Neutrophil (primary cell): ENCODE measurements at regions not wholly inside any gene's neighbourhood (a gene's known extent, or its start where the extent isn't known, plus 50 kb on each side); places are given as distances from the start of the nearest gene placed in this dataset.

Experiments
- H3K27ac ChIP-seq: fragments of 200-600 bp; sonication (generic); 2 replicates; pipeline ENCODE4 v1.5.1; 2016; ENCODE audit warnings: mild to moderate bottlenecking, moderate library complexity
- H3K27me3 ChIP-seq: fragments of 200-600 bp; sonication (generic); 2 replicates; pipeline ENCODE4 v1.6.0; 2016; ENCODE audit warnings: mild to moderate bottlenecking
- H3K36me3 ChIP-seq: fragments of 200-600 bp; sonication (generic); 2 replicates; pipeline ENCODE4 v1.5.1; 2017
- H3K4me1 ChIP-seq, 2 experiments: fragments of 200-600 bp in 1 of 2; sonication (generic) in 1 of 2; 1 replicate in 1 of 2; 2 replicates in 1 of 2; pipeline versions ENCODE4 v1.5.1 to v1.6.1; 2013 to 2016; ENCODE audit warnings: low read depth in 1 of 2, low read length in 1 of 2, mild to moderate bottlenecking in 1 of 2, moderate library complexity in 1 of 2; ENCODE audit not compliant: control insufficient read depth in 1 of 2, insufficient read depth in 1 of 2
- H3K4me3 ChIP-seq, 2 experiments: fragments of 200-600 bp in 1 of 2; sonication (generic) in 1 of 2; 1 replicate in 1 of 2; 2 replicates in 1 of 2; pipeline ENCODE4 v1.5.1; 2013 to 2016; ENCODE audit warnings: low read depth in 1 of 2, low read length in 1 of 2, mild to moderate bottlenecking in 1 of 2, moderate library complexity in 1 of 2
- H3K9me3 ChIP-seq: fragments of 200-600 bp; sonication (generic); 2 replicates; pipeline ENCODE4 v1.5.1; 2016
- CTCF ChIP-seq: fragments of 200-600 bp; sonication (generic); IDR thresholded peaks from 2 replicates; pipeline ENCODE4 v1.5.1; 2016; ENCODE audit warnings: antibody characterized with exemption

- H3K27ac ChIP-seq: no peak overlapping the region
- TF ChIP-seq CTCF: no peak
- H3K4me3 ChIP-seq: no peak overlapping the region
- no peaks in the 10 kb centered on the region for H3K36me3 ChIP-seq
- H3K27me3 ChIP-seq: no peaks in the 10 kb centered on the region
- H3K9me3 ChIP-seq: no peaks in the 10 kb centered on the region
- no peaks in the 10 kb centered on the region for H3K4me1 ChIP-seq
Measured at GRCh38 chr3:72017935-72018334, 233.0 kb upstream of the PROK2 start.

- TF ChIP-seq CTCF: no peak
- Histone ChIP-seq H3K4me1 (no peaks in the 10 kb centered on the region), H3K9me3 (no peaks in the 10 kb centered on the region), H3K27me3 (no peaks in the 10 kb centered on the region), H3K27ac (no peak overlapping the region), H3K4me3 (no peak overlapping the region), H3K36me3 (no peaks in the 10 kb centered on the region)
Measured at GRCh38 chr3:72017311-72017710, 232.4 kb upstream of the PROK2 start.

DNA sequence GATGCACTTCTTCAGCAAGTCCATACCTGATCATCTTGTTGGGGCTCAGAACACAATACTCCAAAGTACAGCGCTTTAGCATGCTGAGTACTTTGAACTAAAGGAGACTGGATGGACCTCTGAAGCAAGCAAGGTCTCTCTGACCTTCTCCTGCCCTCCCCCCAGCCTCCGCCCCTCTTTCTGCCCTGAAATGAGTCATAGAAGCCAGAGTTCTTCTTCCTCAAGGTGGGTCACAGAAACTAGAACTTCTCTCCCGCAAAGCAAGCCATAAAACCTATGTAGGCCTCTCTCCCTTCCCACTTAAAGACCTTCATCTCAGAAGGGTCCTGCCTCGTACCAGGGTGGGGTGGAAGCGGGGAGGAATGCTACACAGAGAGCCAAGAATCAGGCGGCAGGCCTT, 230.5 kb upstream of the PROK2 start:
- Histone ChIP-seq H3K27me3 (no peaks in the 10 kb centered on the region), H3K27ac (no peak overlapping the region), H3K9me3 (no peaks in the 10 kb centered on the region), H3K4me1 (no peaks in the 10 kb centered on the region), H3K36me3 (no peaks in the 10 kb centered on the region), H3K4me3 (no peak overlapping the region)
- no peak for TF ChIP-seq CTCF

DNA sequence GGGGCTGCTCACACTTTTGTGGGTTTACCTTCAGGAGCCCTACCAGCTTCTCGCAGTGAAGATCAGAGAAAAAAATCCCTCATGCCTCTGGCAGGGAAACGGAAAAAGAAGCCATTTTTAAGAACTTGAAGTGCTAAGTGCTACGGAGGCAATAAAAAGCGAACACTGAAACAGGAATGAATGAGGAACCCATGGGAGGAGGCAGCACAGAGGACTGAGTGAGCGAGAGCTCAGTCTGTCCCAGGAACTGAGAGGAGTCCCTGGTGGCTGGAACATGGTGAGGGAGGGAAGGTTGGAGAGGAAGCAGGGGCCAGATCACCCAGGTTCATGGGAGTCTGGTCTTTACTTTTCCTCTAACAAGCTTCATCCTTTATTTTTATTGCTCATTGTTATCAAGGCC, 228.1 kb upstream of the PROK2 start:
- Histone ChIP-seq H3K4me3 (no peak overlapping the region), H3K36me3 (no peaks in the 10 kb centered on the region), H3K27me3 (no peaks in the 10 kb centered on the region), H3K4me1 (peaks cover 13 to 14% of the 10 kb centered on the region in 2 experiments), H3K27ac (no peak overlapping the region), H3K9me3 (no peaks in the 10 kb centered on the region)
- TF ChIP-seq CTCF: no peak

DNA sequence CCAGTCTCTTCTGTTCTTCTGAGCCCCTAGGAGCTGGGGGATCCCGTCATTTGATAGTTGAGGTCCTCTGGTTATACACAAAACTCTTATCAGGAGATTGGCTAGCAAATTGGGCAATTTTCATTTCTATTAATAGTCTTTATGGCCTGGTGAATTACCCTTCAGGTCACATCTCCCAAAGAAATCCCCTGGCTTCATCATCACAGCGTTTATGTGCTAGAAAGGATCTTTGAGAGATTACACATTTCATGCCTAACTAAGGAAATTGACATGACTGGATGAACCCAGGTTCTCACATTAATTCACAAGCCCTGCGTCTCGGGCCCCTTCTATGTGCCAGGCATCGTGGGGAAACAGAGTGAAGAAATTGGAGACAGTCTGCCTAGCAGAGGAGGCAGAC, 227.4 kb upstream of the PROK2 start:
- no peak for TF ChIP-seq CTCF

GRCh38 chr3:72011485-72011884, 226.5 kb upstream of the PROK2 start:
- no peak for TF ChIP-seq CTCF
- peaks cover 17% of the 10 kb centered on the region in 2 experiments for H3K4me1 ChIP-seq
- no peaks in the 10 kb centered on the region for H3K27me3 ChIP-seq
- H3K36me3 ChIP-seq: no peaks in the 10 kb centered on the region
- no peak overlapping the region for H3K27ac ChIP-seq
- no peaks in the 10 kb centered on the region for H3K9me3 ChIP-seq
- H3K4me3 ChIP-seq: no peak overlapping the region

More for the DNA sequence above, 227.4 kb upstream of the PROK2 start:
- no peaks in the 10 kb centered on the region for H3K27me3 ChIP-seq
- H3K27ac ChIP-seq: no peak overlapping the region
- H3K4me1 ChIP-seq: peaks cover 17% of the 10 kb centered on the region in 2 experiments
- no peaks in the 10 kb centered on the region for H3K36me3 ChIP-seq
- H3K9me3 ChIP-seq: no peaks in the 10 kb centered on the region
- H3K4me3 ChIP-seq: no peak overlapping the region
